NCI-H82 (cell line): ENCODE measurements at regions not wholly inside any gene's neighbourhood (a gene's known extent, or its start where the extent isn't known, plus 50 kb on each side); places are given as distances from the start of the nearest gene placed in this dataset.
"Not testable (repeated sequence)": the region's sequence is repeated elsewhere in the genome, so short reads cannot be mapped to it uniquely, and the experiment has no call there.

Experiments
- DNase-seq: peaks from one replicate; lab custom pipeline; 2025; lab: John Stamatoyannopoulos, UW

- no peak for DNase-seq
These were observed 676.4 kb upstream of the ANKRD30A start for GRCh38 chr10:36448760-36449691.

GRCh38 chr10:36446881-36447280, 678.5 kb upstream of the ANKRD30A start:
- DNase-seq = no peak

GRCh38 chr10:36443233-36443632, 682.2 kb upstream of the ANKRD30A start:
- DNase-seq = no peak

GRCh38 chr10:36441557-36441956, 683.8 kb upstream of the ANKRD30A start:
- DNase-seq = no peak

GRCh38 chr10:36440539-36440938, 684.9 kb upstream of the ANKRD30A start:
- no peak for DNase-seq

GRCh38 chr10:36437367-36437766, 688.0 kb upstream of the ANKRD30A start:
- no peak for DNase-seq

- DNase-seq = no peak
These were observed 696.9 kb upstream of the ANKRD30A start for GRCh38 chr10:36428507-36428906.

GRCh38 chr10:36425131-36425797, 700.1 kb upstream of the ANKRD30A start:
- DNase-seq = no peak

- no peak for DNase-seq
These were observed 700.9 kb upstream of the ANKRD30A start for GRCh38 chr10:36424502-36424901.

GRCh38 chr10:36423821-36424248, 701.6 kb upstream of the ANKRD30A start:
- DNase-seq = no peak

GRCh38 chr10:36421992-36422391, 703.4 kb upstream of the ANKRD30A start:
- no peak for DNase-seq

GRCh38 chr10:36416513-36416912, 708.9 kb upstream of the ANKRD30A start:
- no peak for DNase-seq

GRCh38 chr10:36412942-36413341, 712.5 kb upstream of the ANKRD30A start:
- DNase-seq = no peak

- not testable (repeated sequence) for DNase-seq
These were observed 725.2 kb upstream of the ANKRD30A start for GRCh38 chr10:36400238-36400637.

- DNase-seq = no peak
These were observed 731.6 kb upstream of the ANKRD30A start for GRCh38 chr10:36393801-36394200.

- DNase-seq = no peak
These were observed 734.0 kb upstream of the ANKRD30A start for GRCh38 chr10:36391405-36391804.

GRCh38 chr10:36390221-36390620, 735.2 kb upstream of the ANKRD30A start:
- DNase-seq = no peak

- no peak for DNase-seq
These were observed 737.2 kb upstream of the ANKRD30A start for GRCh38 chr10:36388166-36388565.

- DNase-seq = no peak
These were observed 739.7 kb upstream of the ANKRD30A start for GRCh38 chr10:36385693-36386092.

GRCh38 chr10:36383349-36383748, 741.3 kb upstream of the FZD8 start:
- DNase-seq = no peak

- DNase-seq = no peak
These were observed 739.7 kb upstream of the FZD8 start for GRCh38 chr10:36381748-36382147.

GRCh38 chr10:36380538-36380937, 738.4 kb upstream of the FZD8 start:
- DNase-seq = no peak

- no peak for DNase-seq
These were observed 733.0 kb upstream of the FZD8 start for GRCh38 chr10:36375107-36375506.
